GM12872 (cell line): ENCODE measurements at regions not wholly inside any gene's neighbourhood (a gene's known extent, or its start where the extent isn't known, plus 50 kb on each side); places are given as distances from the start of the nearest gene placed in this dataset.

ENCODE experiments used
- CTCF ChIP-seq: IDR thresholded peaks from 3 replicates; pipeline ENCODE4 v1.5.1; 2011; ENCODE audit warnings: low read depth, mild to moderate bottlenecking, low read length, moderate library complexity; ENCODE audit not compliant: insufficient read depth

- TF ChIP-seq CTCF: no peak
These were observed 1193.7 kb downstream of the RPA4 start for GRCh38 chrX:98077440-98077839.

- no peak for TF ChIP-seq CTCF
These were observed 1228.0 kb downstream of the RPA4 start for GRCh38 chrX:98111684-98112083.

- TF ChIP-seq CTCF: no peak
These were observed 1230.3 kb downstream of the RPA4 start for GRCh38 chrX:98114021-98114420.

GRCh38 chrX:98141466-98141865, 1257.8 kb downstream of the RPA4 start:
- no peak for TF ChIP-seq CTCF

GRCh38 chrX:98191003-98191402, 1307.3 kb downstream of the RPA4 start:
- no peak for TF ChIP-seq CTCF

GRCh38 chrX:98194036-98194435, 1310.3 kb downstream of the RPA4 start:
- no peak for TF ChIP-seq CTCF

- no peak for TF ChIP-seq CTCF
These were observed 1320.1 kb downstream of the RPA4 start for GRCh38 chrX:98203800-98204199.

GRCh38 chrX:98207947-98208346, 1324.2 kb downstream of the RPA4 start:
- TF ChIP-seq CTCF: no peak
